PC-3 (cell line): ENCODE measurements at regions not wholly inside any gene's neighbourhood (a gene's known extent, or its start where the extent isn't known, plus 50 kb on each side); places are given as distances from the start of the nearest gene placed in this dataset.
A peak's percentile ranks its signal among the peaks of the same experiment; 100 is the strongest.

Experiments
- ATAC-seq: fragments of 200-7000 bp; cut with Tn5 transposase; 2 replicates; pipeline ENCODE4 v1.9.1; 2020; ENCODE audit warnings: mild to moderate bottlenecking, moderate library complexity
- BruUV-seq: library from RNA; stranded (reverse); fragments of 400-500 nt; replicated peaks from 2 replicates; lab custom pipeline; 2021; lab: Mats Ljungman, UMichigan
- CTCF ChIA-PET: fragments of 300-600 bp; sonication (Branson Sonifier 250); formaldehyde crosslinking; loops from one replicate; lab custom pipeline; 2022; ENCODE audit warnings: antibody characterized with exemption; lab: Charles Lee
- POLR2A ChIA-PET: fragments of 300-600 bp; sonication (Branson Sonifier 250); formaldehyde crosslinking; loops from one replicate; lab custom pipeline; 2022; ENCODE audit warnings: antibody characterized with exemption; ENCODE audit not compliant: unreplicated experiment; lab: Charles Lee
- DNase-seq: peaks from one replicate; pipeline ENCODE4 v3.0.0-alpha.2; 2015
- H2AFZ ChIP-seq: fragments of 300-600 bp; sonication (generic); 2 replicates; pipeline ENCODE4 v1.6.0; 2016; ENCODE audit warnings: antibody characterized with exemption, low read length
- H3F3A ChIP-seq: fragments of 300-600 bp; sonication (generic); one replicate; pipeline ENCODE4 v1.6.0; 2017; ENCODE audit warnings: antibody characterized with exemption, low read length, control low read depth, mild to moderate bottlenecking; ENCODE audit not compliant: unreplicated experiment
- H3K27ac ChIP-seq: fragments of 300-600 bp; sonication (generic); 2 replicates; pipeline ENCODE4 v1.5.1; 2016; ENCODE audit warnings: mild to moderate bottlenecking, low read length
- H3K27me3 ChIP-seq: fragments of 300-600 bp; sonication (generic); 2 replicates; pipeline ENCODE4 v1.6.1; 2016; ENCODE audit warnings: low read length, mixed read lengths
- H3K36me3 ChIP-seq: fragments of 300-600 bp; sonication (generic); 2 replicates; pipeline ENCODE4 v1.6.1; 2016; ENCODE audit warnings: low read depth, mixed run types, low read length, mixed read lengths
- H3K4me1 ChIP-seq: fragments of 300-600 bp; sonication (generic); 2 replicates; pipeline ENCODE4 v1.5.1; 2016; ENCODE audit warnings: low read length; ENCODE audit not compliant: insufficient read depth
- H3K4me2 ChIP-seq: fragments of 300-600 bp; sonication (generic); 2 replicates; pipeline ENCODE4 v1.6.0; 2016; ENCODE audit warnings: low read length
- H3K4me3 ChIP-seq: fragments of 300-600 bp; sonication (generic); 2 replicates; pipeline ENCODE4 v1.5.1; 2016; ENCODE audit warnings: mild to moderate bottlenecking, low read length, mixed read lengths
- H3K79me2 ChIP-seq: fragments of 300-600 bp; sonication (generic); 2 replicates; pipeline ENCODE4 v1.6.1; 2017; ENCODE audit warnings: low read length, mixed read lengths
- H3K9ac ChIP-seq: fragments of 300-600 bp; sonication (generic); 2 replicates; pipeline ENCODE4 v1.6.0; 2016; ENCODE audit warnings: mild to moderate bottlenecking, low read length
- H3K9me2 ChIP-seq: fragments of 300-600 bp; sonication (generic); replicated peaks from 2 replicates; pipeline ENCODE4 v1.6.1; 2016; ENCODE audit warnings: mixed run types, low read length, mixed read lengths
- H3K9me3 ChIP-seq: fragments of 300-600 bp; sonication (generic); 2 replicates; pipeline ENCODE4 v1.6.1; 2016; ENCODE audit warnings: low read length, mixed read lengths
- H4K20me1 ChIP-seq: fragments of 300-600 bp; sonication (generic); 2 replicates; pipeline ENCODE4 v1.6.1; 2016; ENCODE audit warnings: low read length, mixed read lengths
- CTCF ChIP-seq: fragments of 300-600 bp; sonication (generic); conservative IDR thresholded peaks from 2 replicates; pipeline ENCODE4 v1.5.1; 2017; ENCODE audit warnings: antibody characterized with exemption, low read depth, mild to moderate bottlenecking, low read length
- EZH2 ChIP-seq: fragments of 300-600 bp; sonication (generic); IDR thresholded peaks from one replicate; pipeline ENCODE4 v1.6.1; 2017; ENCODE audit warnings: antibody characterized with exemption, mild to moderate bottlenecking, low read length; ENCODE audit not compliant: unreplicated experiment
- EZH2phosphoT487 ChIP-seq: fragments of 300-600 bp; sonication (generic); IDR thresholded peaks from 2 replicates; pipeline ENCODE4 v1.6.1; 2018; ENCODE audit warnings: mild to moderate bottlenecking, antibody characterized with exemption, low read length, borderline replicate concordance
- intact Hi-C: fragments of 100-400 bp; cut with micrococcal nuclease; formaldehyde crosslinking; loops from 2 replicates; pipeline ENCODE4 v1.9.0; 2023

GRCh38 chr1:106831511-106831910 lies 225.0 kb upstream of the PRMT6 start:
- intact Hi-C loops, result no loop called here
- Histone ChIP-seq H2AFZ (no peak overlapping the region), H3K4me1 (no peaks in the 10 kb centered on the region), H3K79me2 (no peaks in the 10 kb centered on the region), H3K36me3 (no peaks in the 10 kb centered on the region), H3K27me3 (no peaks in the 10 kb centered on the region), H3K9ac (no peak overlapping the region), H3K4me3 (no peak overlapping the region), H3F3A (no peaks in the 10 kb centered on the region), H3K9me2 (no peaks in the 10 kb centered on the region), H4K20me1 (no peaks in the 10 kb centered on the region), H3K9me3 (no peaks in the 10 kb centered on the region), H3K27ac (no peak overlapping the region), H3K4me2 (no peak overlapping the region)
- TF ChIP-seq CTCF (no peak), EZH2 (no peak), EZH2phosphoT487 (no peak)
- DNase-seq (peak; percentile 49), ATAC-seq (no peak; the same call in 1 of the 2 replicates)
- POLR2A ChIA-PET, result no interaction called here
- no TSS peak for BruUV-seq
- CTCF ChIA-PET, result no interaction called here

- no peaks in the 10 kb centered on the region for H3K9me2 ChIP-seq
- no peak for TF ChIP-seq CTCF
- TF ChIP-seq EZH2, result no peak
- TF ChIP-seq EZH2phosphoT487, result no peak
- no peaks in the 10 kb centered on the region for H3K27me3 ChIP-seq
- H4K20me1 ChIP-seq, result no peaks in the 10 kb centered on the region
- H3K36me3 ChIP-seq, result no peaks in the 10 kb centered on the region
- POLR2A ChIA-PET, result no interaction called here
- H3K9ac ChIP-seq, result no peak overlapping the region
- no peak for DNase-seq
- BruUV-seq, result no TSS peak
- no peak overlapping the region for H2AFZ ChIP-seq
- intact Hi-C loops, result no loop called here
- H3K4me1 ChIP-seq, result no peaks in the 10 kb centered on the region
- ATAC-seq, result no peak
- CTCF ChIA-PET, result no interaction called here
- no peaks in the 10 kb centered on the region for H3F3A ChIP-seq
- no peak overlapping the region for H3K4me3 ChIP-seq
- no peak overlapping the region for H3K27ac ChIP-seq
- no peak overlapping the region for H3K4me2 ChIP-seq
- H3K79me2 ChIP-seq, result no peaks in the 10 kb centered on the region
- no peaks in the 10 kb centered on the region for H3K9me3 ChIP-seq
Observed at GRCh38 chr1:106836708-106837107, 219.8 kb upstream of the PRMT6 start.

GRCh38 chr1:106843518-106843917 lies 213.0 kb upstream of the PRMT6 start:
- no peak overlapping the region for H3K4me3 ChIP-seq
- no peak overlapping the region for H3K4me2 ChIP-seq
- H2AFZ ChIP-seq, result no peak overlapping the region
- no peaks in the 10 kb centered on the region for H3K9me2 ChIP-seq
- H3K36me3 ChIP-seq, result no peaks in the 10 kb centered on the region
- ChIA-PET CTCF (no interaction called here), POLR2A (no interaction called here)
- no peak overlapping the region for H3K27ac ChIP-seq
- no TSS peak for BruUV-seq
- ATAC-seq, result no peak
- H3K79me2 ChIP-seq, result no peaks in the 10 kb centered on the region
- no peak overlapping the region for H3K9ac ChIP-seq
- no peaks in the 10 kb centered on the region for H4K20me1 ChIP-seq
- TF ChIP-seq CTCF (no peak), EZH2 (no peak), EZH2phosphoT487 (no peak)
- H3K27me3 ChIP-seq, result no peaks in the 10 kb centered on the region
- DNase-seq, result no peak
- no peaks in the 10 kb centered on the region for H3F3A ChIP-seq
- no peaks in the 10 kb centered on the region for H3K9me3 ChIP-seq
- no peaks in the 10 kb centered on the region for H3K4me1 ChIP-seq
- intact Hi-C loops, result no loop called here
